SU-DHL-6 (cell line): ENCODE measurements at regions not wholly inside any gene's neighbourhood (a gene's known extent, or its start where the extent isn't known, plus 50 kb on each side); places are given as distances from the start of the nearest gene placed in this dataset.

ENCODE experiments used
- EZH2phosphoT487 ChIP-seq: fragments of 200-600 bp; sonication (generic), shearing (Covaris generic); conservative IDR thresholded peaks from 2 replicates; pipeline ENCODE4 v1.6.1; 2018; ENCODE audit warnings: mild to moderate bottlenecking, antibody characterized with exemption, low read length, moderate library complexity, mixed read lengths
- TF ChIP-seq, protein P1 (sequence below): fragments of 200-600 bp; sonication (generic); IDR thresholded peaks from one replicate; pipeline ENCODE4 v1.5.1; 2017; ENCODE audit warnings: antibody characterized with exemption, mild to moderate bottlenecking, low read length, moderate library complexity; ENCODE audit not compliant: insufficient read depth, poor library complexity, severe bottlenecking

DNA sequence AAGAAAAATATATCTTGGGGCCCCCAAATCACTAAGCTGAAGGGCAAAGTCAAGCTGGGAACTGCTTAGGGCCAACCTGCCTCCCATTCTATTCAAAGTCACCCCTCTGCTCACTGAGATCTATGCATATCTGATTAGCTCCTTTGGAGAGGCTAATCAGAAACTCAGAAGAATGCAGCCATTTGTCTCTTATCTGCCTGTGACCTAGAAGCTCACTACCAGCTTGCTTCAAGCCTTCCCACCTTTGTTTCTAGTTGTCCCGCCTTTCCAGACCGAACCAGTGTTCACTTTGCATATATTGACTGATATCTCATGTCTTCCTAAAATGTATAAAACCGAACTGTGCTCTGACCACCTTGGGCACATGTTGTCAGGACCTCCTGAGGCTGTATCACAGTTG lies 479.4 kb downstream of the METTL4 start:
- TF ChIP-seq, protein P1, sequence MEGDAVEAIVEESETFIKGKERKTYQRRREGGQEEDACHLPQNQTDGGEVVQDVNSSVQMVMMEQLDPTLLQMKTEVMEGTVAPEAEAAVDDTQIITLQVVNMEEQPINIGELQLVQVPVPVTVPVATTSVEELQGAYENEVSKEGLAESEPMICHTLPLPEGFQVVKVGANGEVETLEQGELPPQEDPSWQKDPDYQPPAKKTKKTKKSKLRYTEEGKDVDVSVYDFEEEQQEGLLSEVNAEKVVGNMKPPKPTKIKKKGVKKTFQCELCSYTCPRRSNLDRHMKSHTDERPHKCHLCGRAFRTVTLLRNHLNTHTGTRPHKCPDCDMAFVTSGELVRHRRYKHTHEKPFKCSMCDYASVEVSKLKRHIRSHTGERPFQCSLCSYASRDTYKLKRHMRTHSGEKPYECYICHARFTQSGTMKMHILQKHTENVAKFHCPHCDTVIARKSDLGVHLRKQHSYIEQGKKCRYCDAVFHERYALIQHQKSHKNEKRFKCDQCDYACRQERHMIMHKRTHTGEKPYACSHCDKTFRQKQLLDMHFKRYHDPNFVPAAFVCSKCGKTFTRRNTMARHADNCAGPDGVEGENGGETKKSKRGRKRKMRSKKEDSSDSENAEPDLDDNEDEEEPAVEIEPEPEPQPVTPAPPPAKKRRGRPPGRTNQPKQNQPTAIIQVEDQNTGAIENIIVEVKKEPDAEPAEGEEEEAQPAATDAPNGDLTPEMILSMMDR: no peak
- TF ChIP-seq EZH2phosphoT487: no peak
